IMR-90 (cell line): ENCODE measurements at regions not wholly inside any gene's neighbourhood (a gene's known extent, or its start where the extent isn't known, plus 50 kb on each side); places are given as distances from the start of the nearest gene placed in this dataset.

ENCODE experiments used
- ATAC-seq: fragments of 200-7000 bp; cut with Tn5 transposase; 2 replicates; pipeline ENCODE4 v1.9.1; 2020; ENCODE audit warnings: low read depth, mild to moderate bottlenecking, moderate library complexity
- BruUV-seq: library from RNA; stranded (reverse); fragments of 400-500 nt; replicated peaks from 2 replicates; lab custom pipeline; 2021; lab: Mats Ljungman, UMichigan
- CTCF ChIA-PET: fragments of 300-600 bp; formaldehyde crosslinking; extraction: SDS; loops from one replicate; lab custom pipeline; 2021; ENCODE audit warnings: antibody characterized with exemption; lab: Yijun Ruan, JAX
- POLR2A ChIA-PET: fragments of 300-600 bp; sonication (Branson Sonifier 250); formaldehyde crosslinking; loops from one replicate; lab custom pipeline; 2022; ENCODE audit warnings: antibody characterized with exemption; ENCODE audit not compliant: unreplicated experiment; lab: Charles Lee
- DNase-seq: peaks from one replicate; pipeline ENCODE4 v3.0.0; 2013
- H2AFZ ChIP-seq: replicated peaks from 2 replicates; pipeline ENCODE3; 2013; ENCODE audit warnings: low read length, mild to moderate bottlenecking; ENCODE audit not compliant: poor library complexity
- H2AK5ac ChIP-seq: 2 replicates; pipeline ENCODE4 v1.6.1; 2013; ENCODE audit warnings: low read depth, low read length, inconsistent platforms
- H2AK9ac ChIP-seq: replicated peaks from 2 replicates; pipeline ENCODE3; 2013; ENCODE audit warnings: mild to moderate bottlenecking, low read depth, low read length, moderate library complexity; ENCODE audit not compliant: poor library complexity
- H2BK120ac ChIP-seq: 2 replicates; pipeline ENCODE4 v1.6.1; 2013; ENCODE audit warnings: low read depth, low read length, inconsistent platforms
- H2BK15ac ChIP-seq: 3 replicates; pipeline ENCODE4 v1.6.1; 2013; ENCODE audit warnings: low read depth, low read length, inconsistent platforms
- H2BK20ac ChIP-seq: 2 replicates; pipeline ENCODE4 v1.6.1; 2013; ENCODE audit warnings: low read depth, mild to moderate bottlenecking, inconsistent platforms, low read length, moderate library complexity
- H2BK5ac ChIP-seq: 2 replicates; pipeline ENCODE4 v1.6.1; 2013; ENCODE audit warnings: mild to moderate bottlenecking, low read depth, low read length, inconsistent platforms; ENCODE audit not compliant: poor library complexity, severe bottlenecking
- H3K14ac ChIP-seq: replicated peaks from 2 replicates; pipeline ENCODE4 v1.6.1; 2013; ENCODE audit warnings: low read depth, low read length, inconsistent platforms
- H3K18ac ChIP-seq: 2 replicates; pipeline ENCODE4 v1.6.1; 2013; ENCODE audit warnings: low read depth, low read length, control low read depth
- H3K23ac ChIP-seq: 2 replicates; pipeline ENCODE4 v1.6.1; 2013; ENCODE audit warnings: low read depth, low read length, inconsistent platforms
- H3K27ac ChIP-seq: 2 replicates; pipeline ENCODE4 v1.5.1; 2013; ENCODE audit warnings: mild to moderate bottlenecking, control low read depth, low read length; ENCODE audit not compliant: insufficient read depth
- H3K27me3 ChIP-seq: 2 replicates; pipeline ENCODE4 v1.6.1; 2013; ENCODE audit warnings: low read length; ENCODE audit not compliant: control insufficient read depth, insufficient read depth
- H3K36me3 ChIP-seq: 2 replicates; pipeline ENCODE4 v1.6.1; 2013; ENCODE audit warnings: low read length, mixed read lengths; ENCODE audit not compliant: control insufficient read depth, insufficient read depth
- H3K4ac ChIP-seq: 2 replicates; pipeline ENCODE4 v1.6.1; 2013; ENCODE audit warnings: low read depth, low read length, inconsistent platforms
- H3K4me1 ChIP-seq: 2 replicates; pipeline ENCODE4 v1.6.1; 2013; ENCODE audit warnings: low read length, mixed read lengths; ENCODE audit not compliant: control insufficient read depth, insufficient read depth
- H3K4me2 ChIP-seq: 2 replicates; pipeline ENCODE4 v1.6.1; 2013; ENCODE audit warnings: low read depth, mild to moderate bottlenecking, control low read depth, low read length, moderate library complexity
- H3K4me3 ChIP-seq: 2 replicates; pipeline ENCODE4 v1.5.1; 2013; ENCODE audit warnings: low read depth, mild to moderate bottlenecking, control low read depth, low read length, moderate library complexity; ENCODE audit not compliant: insufficient read depth
- H3K56ac ChIP-seq: 2 replicates; pipeline ENCODE4 v1.6.1; 2013; ENCODE audit warnings: low read length, inconsistent platforms; ENCODE audit not compliant: insufficient read depth; ENCODE audit errors: extremely low read depth
- H3K79me1 ChIP-seq, 2 experiments: 2 replicates each; pipeline ENCODE4 v1.6.1; 2013; ENCODE audit warnings: low read length in 2 of 2, inconsistent platforms in 1 of 2, low read depth in 1 of 2
- H3K9ac ChIP-seq: 2 replicates; pipeline ENCODE4 v1.6.1; 2013; ENCODE audit warnings: low read depth, low read length, control low read depth
- H3K9me1 ChIP-seq: 2 replicates; pipeline ENCODE4 v1.6.1; 2013; ENCODE audit warnings: low read length, inconsistent platforms; ENCODE audit not compliant: insufficient read depth
- H3K9me3 ChIP-seq: 2 replicates; pipeline ENCODE4 v1.6.1; 2013; ENCODE audit warnings: low read length; ENCODE audit not compliant: control insufficient read depth, insufficient read depth
- H4K20me1 ChIP-seq: 2 replicates; pipeline ENCODE4 v1.6.1; 2013; ENCODE audit warnings: low read length, inconsistent platforms; ENCODE audit not compliant: insufficient read depth
- H4K5ac ChIP-seq: 2 replicates; pipeline ENCODE4 v1.6.1; 2013; ENCODE audit warnings: mild to moderate bottlenecking, low read depth, low read length, control low read depth
- H4K8ac ChIP-seq, 2 experiments: 2 replicates each; pipeline ENCODE4 v1.6.1; 2013; ENCODE audit warnings: low read depth in 2 of 2, low read length in 2 of 2, control low read depth in 1 of 2, inconsistent platforms in 1 of 2
- H4K91ac ChIP-seq: 2 replicates; pipeline ENCODE4 v1.6.1; 2013; ENCODE audit warnings: low read depth, low read length, inconsistent platforms; ENCODE audit not compliant: insufficient read depth
- CHD1 ChIP-seq: IDR thresholded peaks from 2 replicates; pipeline ENCODE4 v1.6.1; 2012; ENCODE audit warnings: low read depth, low read length, improper control_type of control experiment
- FOS ChIP-seq: fragments of 150-350 bp; IDR thresholded peaks from 2 replicates; pipeline ENCODE4 v1.6.1; 2016; ENCODE audit warnings: low read depth, low read length
- MAFK ChIP-seq: IDR thresholded peaks from 2 replicates; pipeline ENCODE4 v1.6.1; 2012; ENCODE audit warnings: low read depth, low read length, improper control_type of control experiment
- USF2 ChIP-seq: fragments of 150-350 bp; IDR thresholded peaks from 2 replicates; pipeline ENCODE4 v1.6.1; 2017; ENCODE audit warnings: mild to moderate bottlenecking, antibody characterized with exemption, low read length, low read depth
- WGBS, 2 experiments: methylation state at CpG; one replicate each; pipeline versions ENCODE4 v1.1.5 to v1.1.7; 2013; ENCODE audit warnings: missing lambda C conversion rate in 2 of 2; ENCODE audit not compliant: insufficient read length in 1 of 2; ENCODE audit errors: extremely low coverage in 2 of 2; 5-methylcytosine and 5-hydroxymethylcytosine counted together
- dilution Hi-C: fragments of 300-500 bp; cut with HindIII; formaldehyde crosslinking; loops from one replicate; pipeline ENCODE4 v1.14.3; 2018; ENCODE audit warnings: low sequenced_read_pairs; ENCODE audit not compliant: unreplicated experiment
- in situ Hi-C: fragments of 300-500 bp; cut with MboI; formaldehyde crosslinking; loops from 3 replicates; pipeline ENCODE4 v1.14.3; 2019; ENCODE audit warnings: low sequenced_read_pairs, inconsistent platforms, mixed read lengths
- intact Hi-C: fragments of 100-400 bp; cut with micrococcal nuclease; formaldehyde crosslinking; loops from 2 replicates; pipeline ENCODE4 v1.10.0; 2022

DNA sequence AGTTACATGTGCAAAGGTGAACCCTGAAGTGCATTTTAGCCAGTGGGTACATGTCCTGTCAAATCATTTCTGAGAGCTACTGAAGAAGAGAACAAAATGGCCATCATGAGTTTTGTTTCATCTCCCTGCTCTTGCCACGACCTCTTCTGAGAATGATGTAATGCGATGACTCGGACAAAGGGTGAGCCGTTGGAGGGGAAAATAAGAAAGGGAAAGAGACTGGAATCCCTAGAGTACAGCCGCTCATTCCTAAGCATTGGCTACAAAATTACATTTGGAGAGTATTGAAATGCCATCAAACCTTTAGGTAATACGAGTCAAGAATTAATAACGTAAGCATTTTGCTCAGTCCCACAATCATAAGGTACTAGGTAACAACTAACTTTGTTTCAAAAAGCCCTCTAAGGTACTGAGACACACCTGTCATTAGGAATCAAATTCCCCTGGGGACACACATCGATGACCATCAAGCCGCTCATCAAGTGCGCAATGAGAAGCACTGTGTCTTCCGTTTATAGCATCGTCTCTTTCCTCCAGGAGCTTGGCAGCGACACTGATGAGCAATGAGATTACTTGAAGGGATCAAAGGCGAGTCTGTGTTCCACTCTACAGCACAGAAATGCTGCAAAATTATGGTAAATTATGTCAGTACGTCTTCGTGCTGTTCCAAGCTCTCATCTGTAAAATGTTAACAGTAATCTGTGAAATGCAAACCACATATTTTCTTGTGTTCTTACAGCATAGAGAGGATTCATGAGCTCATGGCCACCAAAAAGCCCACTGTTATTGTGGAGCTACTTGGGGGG, 97.3 kb upstream of the PIEZO2 start (continued):
- TF ChIP-seq CHD1 = no peak

DNA sequence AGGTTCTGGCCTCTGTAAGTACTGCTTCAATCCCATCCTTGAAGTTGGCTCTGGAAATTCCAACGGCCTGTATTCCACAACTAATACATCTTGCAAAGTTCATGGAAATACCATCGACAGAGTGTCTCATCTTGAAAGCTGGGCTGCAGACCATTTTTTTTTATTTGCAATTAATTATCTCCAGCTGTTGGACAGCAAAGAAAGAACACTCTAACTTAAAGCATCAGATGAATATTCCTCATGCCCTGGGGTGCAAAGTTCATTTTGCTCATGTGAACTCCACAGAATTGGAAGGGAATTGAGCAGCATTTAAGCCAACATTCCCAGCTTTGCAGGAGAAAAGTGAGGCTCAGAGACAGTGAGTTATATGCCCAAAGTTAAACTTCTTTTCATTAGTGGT, 96.5 kb upstream of the PIEZO2 start:
- Histone ChIP-seq H2AFZ (no peak overlapping the region), H3K27ac (no peak overlapping the region), H2BK120ac (no peak overlapping the region), H3K9ac (no peak overlapping the region), H3K14ac (no peak overlapping the region), H4K20me1 (no peaks in the 10 kb centered on the region), H3K9me1 (peaks cover 8% of the 10 kb centered on the region), H4K8ac (no peak overlapping the region), H3K18ac (no peak overlapping the region), H3K27me3 (peaks cover 6% of the 10 kb centered on the region; the same call in 1 of the 2 replicates), H2AK9ac (no peak overlapping the region), H3K4me1 (no peaks in the 10 kb centered on the region), H3K4ac (no peak overlapping the region), H3K9me3 (no peaks in the 10 kb centered on the region), H2BK15ac (no peak overlapping the region), H2BK20ac (no peak overlapping the region), H3K23ac (no peak overlapping the region), H4K5ac (no peak overlapping the region), H4K91ac (no peak overlapping the region), H2AK5ac (no peak overlapping the region), H3K36me3 (no peaks in the 10 kb centered on the region), H3K4me2 (no peak overlapping the region), H2BK5ac (no peak overlapping the region), H3K79me1 (no peaks in the 10 kb centered on the region), H3K4me3 (no peak overlapping the region), H3K56ac (no peak overlapping the region)
- no TSS peak for BruUV-seq
- POLR2A ChIA-PET = no interaction called here
- no CpG with 5 or more reads among the region's 2 CpGs for WGBS, 2 experiments
- intact Hi-C loops = no loop called here
- ATAC-seq (no peak), DNase-seq (no peak)
- dilution Hi-C loops = no loop called here
- TF ChIP-seq FOS (no peak), USF2 (no peak), MAFK (no peak)
- in situ Hi-C loops = no loop called here
- CTCF ChIA-PET = interaction anchor here (0.8 kb wide), 1 partner anchor 16 kb away, joined by 3 read pairs; no protein-coding TSS in a partner anchor
